ENCODE measurements at regions not wholly inside any gene's neighbourhood (a gene's known extent, or its start where the extent isn't known, plus 50 kb on each side); places are given as distances from the start of the nearest gene placed in this dataset.

- TF ChIP-seq POLR2AphosphoS5 (IDR thresholded peaks at IDR 0.05) (no peak), EZH2 (IDR thresholded peaks at IDR 0.05; ENCODE audit: borderline replicate concordance, insufficient read depth, low read length, poor library complexity, severe bottlenecking) (no peak)
- TF ChIP-seq, protein P1, sequence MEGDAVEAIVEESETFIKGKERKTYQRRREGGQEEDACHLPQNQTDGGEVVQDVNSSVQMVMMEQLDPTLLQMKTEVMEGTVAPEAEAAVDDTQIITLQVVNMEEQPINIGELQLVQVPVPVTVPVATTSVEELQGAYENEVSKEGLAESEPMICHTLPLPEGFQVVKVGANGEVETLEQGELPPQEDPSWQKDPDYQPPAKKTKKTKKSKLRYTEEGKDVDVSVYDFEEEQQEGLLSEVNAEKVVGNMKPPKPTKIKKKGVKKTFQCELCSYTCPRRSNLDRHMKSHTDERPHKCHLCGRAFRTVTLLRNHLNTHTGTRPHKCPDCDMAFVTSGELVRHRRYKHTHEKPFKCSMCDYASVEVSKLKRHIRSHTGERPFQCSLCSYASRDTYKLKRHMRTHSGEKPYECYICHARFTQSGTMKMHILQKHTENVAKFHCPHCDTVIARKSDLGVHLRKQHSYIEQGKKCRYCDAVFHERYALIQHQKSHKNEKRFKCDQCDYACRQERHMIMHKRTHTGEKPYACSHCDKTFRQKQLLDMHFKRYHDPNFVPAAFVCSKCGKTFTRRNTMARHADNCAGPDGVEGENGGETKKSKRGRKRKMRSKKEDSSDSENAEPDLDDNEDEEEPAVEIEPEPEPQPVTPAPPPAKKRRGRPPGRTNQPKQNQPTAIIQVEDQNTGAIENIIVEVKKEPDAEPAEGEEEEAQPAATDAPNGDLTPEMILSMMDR (IDR thresholded peaks at IDR 0.05; ENCODE audit: poor library complexity, severe bottlenecking) = no peak
These were observed 1127.0 kb upstream of the CRIM1 start for GRCh38 chr2:35228584-35228983.
